HepG2 (cell line): ENCODE measurements at regions not wholly inside any gene's neighbourhood (a gene's known extent, or its start where the extent isn't known, plus 50 kb on each side); places are given as distances from the start of the nearest gene placed in this dataset.

ENCODE experiments used
- CTCF ChIP-seq: sonication (generic); formaldehyde crosslinking; IDR thresholded peaks from 2 replicates; pipeline ENCODE4 v1.5.0; 2020; ENCODE audit warnings: mild to moderate bottlenecking, missing genetic modification reagents, moderate library complexity
- FOXP4 ChIP-seq: sonication (generic); formaldehyde crosslinking; IDR thresholded peaks from 2 replicates; pipeline ENCODE4 v1.4.0; 2020; ENCODE audit warnings: missing genetic modification reagents
- KLF6 ChIP-seq: IDR thresholded peaks from 2 replicates; pipeline ENCODE4 v1.8.0; 2016; ENCODE audit warnings: missing biosample characterization, missing genetic modification reagents
- ONECUT2 ChIP-seq: sonication (generic); formaldehyde crosslinking; IDR thresholded peaks from 2 replicates; pipeline ENCODE4 v1.4.0; 2020; ENCODE audit warnings: missing genetic modification reagents
- SOX6 ChIP-seq, 2 experiments: fragments of 450-650 bp in 1 of 2; sonication (generic) in 1 of 2; formaldehyde crosslinking in 1 of 2; IDR thresholded peaks; 2 replicates each; pipeline versions ENCODE4 v1.4.0 to v1.6.1; 2017 to 2020; ENCODE audit warnings: antibody characterized with exemption in 1 of 2, mild to moderate bottlenecking in 1 of 2, missing genetic modification reagents in 1 of 2
- TCF7L2 ChIP-seq: IDR thresholded peaks from 2 replicates; pipeline ENCODE4 v1.6.1; 2011; ENCODE audit warnings: mild to moderate bottlenecking, low read depth, low read length, moderate library complexity
- ZNF530 ChIP-seq: sonication (generic); formaldehyde crosslinking; IDR thresholded peaks from 2 replicates; pipeline ENCODE4 v1.5.0; 2020; ENCODE audit warnings: low read depth, mild to moderate bottlenecking, missing genetic modification reagents

GRCh38 chr15:70172124-70172523 is 74.4 kb upstream of the TLE3 start:
- TF ChIP-seq ZNF530 (CRISPR knock-in tag) = no peak
- TF ChIP-seq SOX6 (IDR thresholded peaks at IDR 0.05) = no peak
- no peak for TF ChIP-seq SOX6 (CRISPR knock-in tag; IDR thresholded peaks at IDR 0.05)
- no peak for TF ChIP-seq CTCF (CRISPR knock-in tag)
- no peak for TF ChIP-seq ONECUT2
- TF ChIP-seq FOXP4 (CRISPR knock-in tag) = no peak
- TF ChIP-seq KLF6 (CRISPR knock-in tag) = no peak
- TF ChIP-seq TCF7L2 = no peak
